ENCODE measurements at regions not wholly inside any gene's neighbourhood (a gene's known extent, or its start where the extent isn't known, plus 50 kb on each side); places are given as distances from the start of the nearest gene placed in this dataset.

GRCh38 chr13:82176751-82177150 is 1705.5 kb downstream of the SLITRK1 start:
- TF ChIP-seq ZNF214 (tag by site-specific recombination; IDR thresholded peaks at IDR 0.05; ENCODE audit: borderline replicate concordance) (no peak), REPIN1 (tag by site-specific recombination; IDR thresholded peaks at IDR 0.05; ENCODE audit: low read depth) (no peak), TRIM28 (IDR thresholded peaks at IDR 0.05; ENCODE audit: borderline replicate concordance, low read length) (no peak), CTCF (tag by site-specific recombination; IDR thresholded peaks at IDR 0.05) (no peak), ZNF701 (tag by site-specific recombination; IDR thresholded peaks at IDR 0.05) (no peak), ZNF76 (tag by site-specific recombination; IDR thresholded peaks at IDR 0.05; ENCODE audit: borderline replicate concordance, low read depth) (no peak)
